OCI-LY1 (cell line): ENCODE measurements at regions not wholly inside any gene's neighbourhood (a gene's known extent, or its start where the extent isn't known, plus 50 kb on each side); places are given as distances from the start of the nearest gene placed in this dataset.

Experiments
- CTCF ChIP-seq: fragments of 200-600 bp; sonication (generic), shearing (Covaris generic); IDR thresholded peaks from 2 replicates; pipeline ENCODE4 v1.5.1; 2017; ENCODE audit warnings: mild to moderate bottlenecking, antibody characterized with exemption, low read length, moderate library complexity, mixed read lengths
- EZH2 ChIP-seq: fragments of 200-600 bp; sonication (generic), shearing (Covaris generic); IDR thresholded peaks from 2 replicates; pipeline ENCODE4 v1.8.0; 2017; ENCODE audit warnings: borderline replicate concordance, mixed run types, mild to moderate bottlenecking, antibody characterized with exemption, low read length, moderate library complexity, mixed read lengths

GRCh38 chr5:3303777-3304176 is 291.9 kb upstream of the IRX1 start:
- TF ChIP-seq CTCF (no peak), EZH2 (no peak)
